HepG2 (cell line): ENCODE measurements at regions not wholly inside any gene's neighbourhood (a gene's known extent, or its start where the extent isn't known, plus 50 kb on each side); places are given as distances from the start of the nearest gene placed in this dataset.

Experiments
- ATAC-seq: fragments of 200-7000 bp; cut with Tn5 transposase; 3 replicates; pipeline ENCODE4 v1.9.1; 2020; ENCODE audit warnings: mild to moderate bottlenecking, moderate library complexity
- BruUV-seq: library from RNA; stranded (reverse); fragments of 400-500 nt; replicated peaks from 2 replicates; lab custom pipeline; 2021; lab: Mats Ljungman, UMichigan
- CTCF ChIA-PET: fragments of 300-600 bp; formaldehyde crosslinking; extraction: SDS; loops from one replicate; lab custom pipeline; 2021; ENCODE audit warnings: low total read pairs, inconsistent platforms, low intra/inter-chr PET ratio; lab: Yijun Ruan, JAX
- POLR2A ChIA-PET: fragments of 350-600 bp; sonication (Branson Sonifier 250); formaldehyde crosslinking; loops from one replicate; lab custom pipeline; 2020; ENCODE audit warnings: antibody characterized with exemption, inconsistent platforms; lab: Yijun Ruan, JAX
- DNase-seq: peaks from one replicate; pipeline ENCODE4 v3.0.0-alpha.2; 2015; ENCODE audit warnings: low spot score
- FAIRE-seq: peaks from 3 replicates; lab custom pipeline; 2011; peaks lifted over from hg19 to GRCh38; lab: Jason Lieb, UNC
- H2AFZ ChIP-seq: one replicate; pipeline ENCODE4 v1.6.1; 2011; ENCODE audit warnings: low read length, inconsistent platforms
- H3K27ac ChIP-seq: fragments of 300-600 bp; 3 replicates; pipeline ENCODE4 v1.8.0; 2011; ENCODE audit warnings: mixed run types, mild to moderate bottlenecking, mixed read lengths, low read length, inconsistent platforms; ENCODE audit not compliant: insufficient read depth; ENCODE audit errors: extremely low read length
- H3K27me3 ChIP-seq, 2 experiments: fragments of 200-600 bp in 1 of 2; 2 replicates in 1 of 2; 3 replicates in 1 of 2; pipeline versions ENCODE4 v1.6.0 to v1.8.0; 2011; ENCODE audit warnings: low read length in 2 of 2, mild to moderate bottlenecking in 2 of 2, moderate library complexity in 2 of 2, inconsistent platforms in 1 of 2; ENCODE audit not compliant: insufficient read depth in 2 of 2, control insufficient read depth in 1 of 2
- H3K36me3 ChIP-seq, 2 experiments: fragments of 200-600 bp in 1 of 2; replicated peaks in 1 of 2; 2 replicates in 1 of 2; 3 replicates in 1 of 2; pipeline versions ENCODE4 v1.5.1 to v1.8.0; 2011; ENCODE audit warnings: low read length in 2 of 2, inconsistent platforms in 1 of 2; ENCODE audit not compliant: insufficient read depth in 2 of 2, control insufficient read depth in 1 of 2
- H3K4me1 ChIP-seq: 2 replicates; pipeline ENCODE4 v1.5.1; 2012; ENCODE audit warnings: low read length, inconsistent platforms; ENCODE audit not compliant: insufficient read depth
- H3K4me2 ChIP-seq: 2 replicates; pipeline ENCODE4 v1.6.0; 2011; ENCODE audit warnings: low read depth, low read length, inconsistent platforms
- H3K4me3 ChIP-seq, 3 experiments: fragments of 200-600 bp in 1 of 3; sonication (generic), shearing (Covaris generic) in 1 of 3; replicated peaks in 1 of 3; 2 replicates each; pipeline ENCODE4 v1.5.1; 2011 to 2016; ENCODE audit warnings: low read length in 3 of 3, inconsistent platforms in 2 of 3, low read depth in 2 of 3, mild to moderate bottlenecking in 2 of 3, control low read depth in 1 of 3, mixed read lengths in 1 of 3; ENCODE audit not compliant: insufficient read depth in 1 of 3
- H3K79me2 ChIP-seq: one replicate; pipeline ENCODE4 v1.6.1; 2011; ENCODE audit warnings: low read length, inconsistent platforms; ENCODE audit not compliant: insufficient read depth
- H3K9ac ChIP-seq: 2 replicates; pipeline ENCODE4 v1.6.0; 2011; ENCODE audit warnings: mild to moderate bottlenecking, low read depth, low read length, inconsistent platforms; ENCODE audit not compliant: insufficient read depth
- H3K9me3 ChIP-seq: 2 replicates; pipeline ENCODE4 v1.5.1; 2012; ENCODE audit warnings: mild to moderate bottlenecking, low read length
- H4K20me1 ChIP-seq: 2 replicates; pipeline ENCODE4 v1.6.0; 2011; ENCODE audit warnings: inconsistent platforms, mild to moderate bottlenecking, low read length, moderate library complexity; ENCODE audit not compliant: insufficient read depth
- FOXK1 ChIP-seq: sonication (generic); formaldehyde crosslinking; IDR thresholded peaks from 2 replicates; pipeline ENCODE4 v1.4.0; 2020; ENCODE audit warnings: low read depth, missing genetic modification reagents, borderline replicate concordance
- JUN ChIP-seq: sonication (generic); formaldehyde crosslinking; IDR thresholded peaks from 2 replicates; pipeline ENCODE4 v1.4.0; 2020; ENCODE audit warnings: mild to moderate bottlenecking, missing genetic modification reagents
- MLLT10 ChIP-seq: sonication (generic); formaldehyde crosslinking; IDR thresholded peaks from 2 replicates; pipeline ENCODE4 v1.4.0; 2020; ENCODE audit warnings: missing genetic modification reagents
- NFRKB ChIP-seq: fragments of 450-650 bp; IDR thresholded peaks from 2 replicates; pipeline ENCODE4 v1.6.1; 2017
- PCBP2 ChIP-seq: fragments of 200-400 bp; formaldehyde crosslinking; optimal IDR thresholded peaks from 2 replicates; pipeline ENCODE3; 2018; ENCODE audit warnings: low read length, low read depth; ENCODE audit not compliant: poor library complexity, severe bottlenecking
- PPARG ChIP-seq: conservative IDR thresholded peaks from 2 replicates; pipeline ENCODE4 v1.6.1; 2016; ENCODE audit warnings: missing biosample characterization, missing genetic modification reagents
- PTBP1 ChIP-seq: fragments of 200-400 bp; formaldehyde crosslinking; IDR thresholded peaks from 2 replicates; pipeline ENCODE4 v1.6.1; 2018; ENCODE audit warnings: low read length, low read depth; ENCODE audit not compliant: poor library complexity, severe bottlenecking
- SRSF1 ChIP-seq: fragments of 200-400 bp; formaldehyde crosslinking; optimal IDR thresholded peaks from 2 replicates; pipeline ENCODE3; 2017; ENCODE audit warnings: mild to moderate bottlenecking, low read depth, low read length, moderate library complexity
- ZNF326 ChIP-seq: sonication (generic); formaldehyde crosslinking; IDR thresholded peaks from 2 replicates; pipeline ENCODE4 v1.4.0; 2020; ENCODE audit warnings: missing genetic modification reagents, borderline replicate concordance
- ZNF766 ChIP-seq: sonication (generic); formaldehyde crosslinking; IDR thresholded peaks from 2 replicates; pipeline ENCODE4 v1.5.0; 2020; ENCODE audit warnings: missing genetic modification reagents, borderline replicate concordance
- ZNF83 ChIP-seq: sonication (generic); formaldehyde crosslinking; IDR thresholded peaks from 2 replicates; pipeline ENCODE4 v1.4.0; 2020; ENCODE audit warnings: missing genetic modification reagents, mild to moderate bottlenecking, borderline replicate concordance
- WGBS: methylation state at CpG from one replicate; pipeline ENCODE4 v1.1.6; 2017; ENCODE audit warnings: low lambda C conversion rate; 5-methylcytosine and 5-hydroxymethylcytosine counted together
- in situ Hi-C: cut with HindIII; loops from 2 replicates; pipeline ENCODE4 v1.10.0; 2017; ENCODE audit warnings: low pct_unique_long_range_greater_than_20kb; ENCODE audit not compliant: extremely low pct_ligation_motif_present
- intact Hi-C: fragments of 100-400 bp; cut with micrococcal nuclease; formaldehyde crosslinking; loops from one replicate; pipeline ENCODE4 v1.10.0; 2022; ENCODE audit not compliant: unreplicated experiment
- TF ChIP-seq, protein P1 (sequence below): sonication (generic); formaldehyde crosslinking; conservative IDR thresholded peaks from 2 replicates; pipeline ENCODE4 v1.4.0; 2020; ENCODE audit warnings: missing genetic modification reagents
- TF ChIP-seq, protein P2 (sequence below): sonication (generic); formaldehyde crosslinking; IDR thresholded peaks from 2 replicates; pipeline ENCODE4 v1.4.0; 2020; ENCODE audit warnings: mild to moderate bottlenecking, low read depth, missing genetic modification reagents
- TF ChIP-seq, protein P3 (sequence below): sonication (generic); formaldehyde crosslinking; IDR thresholded peaks from 2 replicates; pipeline ENCODE4 v1.4.0; 2020; ENCODE audit warnings: missing genetic modification reagents
- TF ChIP-seq, protein P4 (sequence below): sonication (generic); formaldehyde crosslinking; conservative IDR thresholded peaks from 2 replicates; pipeline ENCODE4 v1.8.1; 2023; ENCODE audit warnings: missing genetic modification reagents
- TF ChIP-seq, protein P5 (sequence below): sonication (generic); formaldehyde crosslinking; IDR thresholded peaks from 2 replicates; pipeline ENCODE4 v1.8.0; 2022; ENCODE audit warnings: missing genetic modification reagents, mild to moderate bottlenecking, inconsistent platforms, borderline replicate concordance

DNA sequence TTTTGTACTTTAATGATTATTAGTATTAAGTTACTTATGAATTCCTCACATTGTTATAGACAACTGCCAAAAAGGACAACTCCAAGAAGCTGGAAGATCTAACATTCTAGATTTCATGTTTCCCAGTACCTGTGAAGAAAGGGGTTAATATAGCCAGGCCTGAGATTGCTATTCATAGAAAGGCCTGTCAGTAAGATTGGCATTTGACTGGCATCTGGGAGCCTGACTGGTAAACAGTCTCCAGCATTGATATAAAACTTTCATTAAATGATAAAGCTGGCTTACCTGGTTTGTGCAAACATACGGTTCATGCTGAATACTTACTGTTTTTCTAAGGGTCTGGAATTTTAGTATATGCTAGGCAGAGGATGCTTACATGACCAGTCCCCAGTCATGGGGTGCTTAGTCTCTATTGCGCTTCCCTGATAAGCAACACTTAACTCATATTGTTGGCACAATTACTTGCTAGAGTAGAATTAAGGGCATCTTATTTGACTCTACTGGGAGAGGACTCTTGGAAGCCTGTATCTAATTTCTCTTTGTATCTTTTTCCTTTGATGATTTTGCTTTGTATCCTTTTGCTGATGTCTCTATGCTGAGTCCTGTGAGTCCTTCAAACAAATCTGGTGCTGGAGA is 340.4 kb upstream of the SEMA6A start (continued):
- no peak for TF ChIP-seq ZNF326 (CRISPR knock-in tag)
- no peak for TF ChIP-seq ZNF766 (CRISPR knock-in tag)
- no peak for TF ChIP-seq PTBP1

DNA sequence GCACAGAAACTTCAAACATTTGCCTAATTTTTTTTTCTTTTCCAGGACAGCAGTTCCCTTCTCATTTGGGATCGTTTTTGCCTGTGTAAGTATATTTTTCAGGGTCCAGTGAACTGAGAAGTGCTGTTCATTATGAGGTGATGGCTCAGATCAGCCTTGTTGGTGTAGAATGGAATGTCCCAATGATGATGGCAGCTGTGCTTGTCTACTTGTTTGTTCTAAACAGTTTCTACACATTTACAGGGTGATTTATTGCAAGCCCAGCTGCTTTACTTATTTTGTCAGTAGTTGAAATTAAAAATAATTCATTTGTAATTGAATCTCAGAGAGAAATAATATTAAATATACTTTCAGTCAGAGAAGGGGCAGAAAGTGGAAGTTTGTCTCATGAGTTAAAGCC is 337.6 kb upstream of the SEMA6A start:
- Histone ChIP-seq H3K79me2 (no peaks in the 10 kb centered on the region), H3K9me3 (no peaks in the 10 kb centered on the region), H3K4me1 (no peaks in the 10 kb centered on the region), H3K4me2 (no peak overlapping the region), H3K4me3 (no peak overlapping the region), H2AFZ (no peak overlapping the region), H4K20me1 (no peaks in the 10 kb centered on the region), H3K27ac (no peak overlapping the region), H3K9ac (no peak overlapping the region), H3K27me3 (no peaks in the 10 kb centered on the region; a peak in 2 of 5 replicates), H3K36me3 (no peaks in the 10 kb centered on the region)
- ChIA-PET POLR2A (no interaction called here), CTCF (no interaction called here)
- in situ Hi-C loops, result no loop called here
- FAIRE-seq, result no peak
- DNase-seq, result no peak
- intact Hi-C loops, result no loop called here
- 0% methylated on average over 1 of the region's 1 CpG for WGBS
- no TSS peak for BruUV-seq
- ATAC-seq, result no peak
- TF ChIP-seq NFRKB (no peak), PCBP2 (no peak), MLLT10 (CRISPR knock-in tag) (no peak), JUN (no peak), SRSF1 (no peak), PPARG (CRISPR knock-in tag) (no peak), ZNF83 (CRISPR knock-in tag) (no peak), FOXK1 (no peak)
- TF ChIP-seq, protein P1, sequence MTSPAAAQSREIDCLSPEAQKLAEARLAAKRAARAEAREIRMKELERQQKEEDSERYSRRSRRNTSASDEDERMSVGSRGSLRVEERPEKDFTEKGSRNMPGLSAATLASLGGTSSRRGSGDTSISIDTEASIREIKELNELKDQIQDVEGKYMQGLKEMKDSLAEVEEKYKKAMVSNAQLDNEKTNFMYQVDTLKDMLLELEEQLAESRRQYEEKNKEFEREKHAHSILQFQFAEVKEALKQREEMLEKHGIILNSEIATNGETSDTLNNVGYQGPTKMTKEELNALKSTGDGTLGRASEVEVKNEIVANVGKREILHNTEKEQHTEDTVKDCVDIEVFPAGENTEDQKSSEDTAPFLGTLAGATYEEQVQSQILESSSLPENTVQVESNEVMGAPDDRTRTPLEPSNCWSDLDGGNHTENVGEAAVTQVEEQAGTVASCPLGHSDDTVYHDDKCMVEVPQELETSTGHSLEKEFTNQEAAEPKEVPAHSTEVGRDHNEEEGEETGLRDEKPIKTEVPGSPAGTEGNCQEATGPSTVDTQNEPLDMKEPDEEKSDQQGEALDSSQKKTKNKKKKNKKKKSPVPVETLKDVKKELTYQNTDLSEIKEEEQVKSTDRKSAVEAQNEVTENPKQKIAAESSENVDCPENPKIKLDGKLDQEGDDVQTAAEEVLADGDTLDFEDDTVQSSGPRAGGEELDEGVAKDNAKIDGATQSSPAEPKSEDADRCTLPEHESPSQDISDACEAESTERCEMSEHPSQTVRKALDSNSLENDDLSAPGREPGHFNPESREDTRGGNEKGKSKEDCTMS (CRISPR knock-in tag), result no peak
- TF ChIP-seq, protein P2, sequence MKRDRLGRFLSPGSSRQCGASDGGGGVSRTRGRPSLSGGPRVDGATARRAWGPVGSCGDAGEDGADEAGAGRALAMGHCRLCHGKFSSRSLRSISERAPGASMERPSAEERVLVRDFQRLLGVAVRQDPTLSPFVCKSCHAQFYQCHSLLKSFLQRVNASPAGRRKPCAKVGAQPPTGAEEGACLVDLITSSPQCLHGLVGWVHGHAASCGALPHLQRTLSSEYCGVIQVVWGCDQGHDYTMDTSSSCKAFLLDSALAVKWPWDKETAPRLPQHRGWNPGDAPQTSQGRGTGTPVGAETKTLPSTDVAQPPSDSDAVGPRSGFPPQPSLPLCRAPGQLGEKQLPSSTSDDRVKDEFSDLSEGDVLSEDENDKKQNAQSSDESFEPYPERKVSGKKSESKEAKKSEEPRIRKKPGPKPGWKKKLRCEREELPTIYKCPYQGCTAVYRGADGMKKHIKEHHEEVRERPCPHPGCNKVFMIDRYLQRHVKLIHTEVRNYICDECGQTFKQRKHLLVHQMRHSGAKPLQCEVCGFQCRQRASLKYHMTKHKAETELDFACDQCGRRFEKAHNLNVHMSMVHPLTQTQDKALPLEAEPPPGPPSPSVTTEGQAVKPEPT (CRISPR knock-in tag), result no peak
- TF ChIP-seq, protein P3, sequence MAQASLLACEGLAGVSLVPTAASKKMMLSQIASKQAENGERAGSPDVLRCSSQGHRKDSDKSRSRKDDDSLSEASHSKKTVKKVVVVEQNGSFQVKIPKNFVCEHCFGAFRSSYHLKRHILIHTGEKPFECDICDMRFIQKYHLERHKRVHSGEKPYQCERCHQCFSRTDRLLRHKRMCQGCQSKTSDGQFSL, result no peak
- TF ChIP-seq, protein P4, sequence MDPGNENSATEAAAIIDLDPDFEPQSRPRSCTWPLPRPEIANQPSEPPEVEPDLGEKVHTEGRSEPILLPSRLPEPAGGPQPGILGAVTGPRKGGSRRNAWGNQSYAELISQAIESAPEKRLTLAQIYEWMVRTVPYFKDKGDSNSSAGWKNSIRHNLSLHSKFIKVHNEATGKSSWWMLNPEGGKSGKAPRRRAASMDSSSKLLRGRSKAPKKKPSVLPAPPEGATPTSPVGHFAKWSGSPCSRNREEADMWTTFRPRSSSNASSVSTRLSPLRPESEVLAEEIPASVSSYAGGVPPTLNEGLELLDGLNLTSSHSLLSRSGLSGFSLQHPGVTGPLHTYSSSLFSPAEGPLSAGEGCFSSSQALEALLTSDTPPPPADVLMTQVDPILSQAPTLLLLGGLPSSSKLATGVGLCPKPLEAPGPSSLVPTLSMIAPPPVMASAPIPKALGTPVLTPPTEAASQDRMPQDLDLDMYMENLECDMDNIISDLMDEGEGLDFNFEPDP (CRISPR knock-in tag), result no peak
- TF ChIP-seq, protein P5, sequence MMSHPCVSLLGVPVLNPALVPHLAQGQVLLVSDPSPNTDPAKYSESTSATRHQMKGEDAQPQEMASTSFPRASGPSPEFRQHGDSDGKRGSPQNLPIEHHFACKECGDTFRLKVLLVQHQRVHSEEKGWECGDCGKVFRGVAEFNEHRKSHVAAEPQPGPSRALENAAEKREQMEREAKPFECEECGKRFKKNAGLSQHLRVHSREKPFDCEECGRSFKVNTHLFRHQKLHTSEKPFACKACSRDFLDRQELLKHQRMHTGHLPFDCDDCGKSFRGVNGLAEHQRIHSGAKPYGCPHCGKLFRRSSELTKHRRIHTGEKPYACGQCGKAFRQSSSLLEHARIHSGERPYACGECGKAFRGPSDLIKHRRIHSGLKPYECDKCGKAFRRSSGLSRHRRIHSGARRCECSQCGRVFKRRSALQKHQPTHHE (CRISPR knock-in tag), result no peak
